Osteoblast (primary cell): ENCODE measurements at regions not wholly inside any gene's neighbourhood (a gene's known extent, or its start where the extent isn't known, plus 50 kb on each side); places are given as distances from the start of the nearest gene placed in this dataset.

Experiments used
- DNase-seq: peaks from one replicate; pipeline ENCODE4 v3.0.0; 2011; ENCODE audit warnings: low spot score, mixed read lengths; ENCODE audit not compliant: insufficient read length; ENCODE audit errors: missing footprints
- H2AFZ ChIP-seq: 2 replicates; pipeline ENCODE4 v1.6.0; 2011; ENCODE audit warnings: mild to moderate bottlenecking, low read length
- H3K27ac ChIP-seq: 2 replicates; pipeline ENCODE4 v1.5.1; 2011; ENCODE audit warnings: mild to moderate bottlenecking, low read depth, low read length, moderate library complexity
- H3K27me3 ChIP-seq: 2 replicates; pipeline ENCODE4 v1.6.0; 2012; ENCODE audit warnings: mild to moderate bottlenecking, control low read depth, inconsistent platforms, low read length, moderate library complexity; ENCODE audit not compliant: insufficient read depth
- H3K36me3 ChIP-seq: 2 replicates; pipeline ENCODE4 v1.5.1; 2011; ENCODE audit warnings: mild to moderate bottlenecking, low read length, control low read depth, moderate library complexity; ENCODE audit not compliant: insufficient read depth
- H3K4me1 ChIP-seq: 2 replicates; pipeline ENCODE4 v1.5.1; 2011; ENCODE audit warnings: mild to moderate bottlenecking, low read length, control low read depth, moderate library complexity; ENCODE audit not compliant: insufficient read depth
- H3K4me2 ChIP-seq: 2 replicates; pipeline ENCODE4 v1.6.0; 2011; ENCODE audit warnings: mild to moderate bottlenecking, low read length; ENCODE audit not compliant: insufficient read depth
- H3K4me3 ChIP-seq: fragments of 200-600 bp; sonication (generic); 3 replicates; pipeline ENCODE4 v1.5.1; 2012; ENCODE audit warnings: mild to moderate bottlenecking, low read length, inconsistent platforms; ENCODE audit not compliant: insufficient read depth
- H3K79me2 ChIP-seq: 2 replicates; pipeline ENCODE4 v1.6.0; 2012; ENCODE audit warnings: mild to moderate bottlenecking, low read length, control low read depth, inconsistent platforms; ENCODE audit not compliant: insufficient read depth
- H3K9me3 ChIP-seq: 2 replicates; pipeline ENCODE4 v1.5.1; 2011; ENCODE audit warnings: low read depth, low read length, control low read depth
- H4K20me1 ChIP-seq: 2 replicates; pipeline ENCODE4 v1.6.0; 2012; ENCODE audit warnings: mild to moderate bottlenecking, low read length, control low read depth; ENCODE audit not compliant: insufficient read depth
- TF ChIP-seq, protein P1 (sequence below): IDR thresholded peaks from 2 replicates; pipeline ENCODE4 v1.5.1; 2011; ENCODE audit warnings: mild to moderate bottlenecking, low read depth, low read length, moderate library complexity; ENCODE audit errors: extremely low read depth

DNA sequence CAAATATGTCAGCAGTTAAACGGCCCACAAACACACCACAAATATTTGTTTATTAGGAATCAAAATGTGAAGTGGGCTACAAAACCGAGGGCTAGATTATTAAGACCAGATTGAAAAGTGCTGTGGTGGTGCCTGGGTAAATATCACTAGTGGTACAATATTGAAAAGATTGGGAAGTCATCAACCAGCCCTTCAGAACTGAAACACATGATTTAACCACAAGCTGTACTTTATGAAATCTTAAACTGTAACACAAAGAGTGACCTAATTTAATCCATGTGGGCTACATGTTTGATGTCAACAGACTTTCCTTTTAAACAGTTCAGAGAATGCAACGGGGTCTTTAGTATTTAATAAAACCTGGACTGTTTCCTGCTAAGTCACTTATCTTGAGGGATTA is 182.3 kb downstream of the SPATA31D1 start:
- Histone ChIP-seq H3K9me3 (no peaks in the 10 kb centered on the region), H4K20me1 (no peaks in the 10 kb centered on the region), H3K4me2 (no peak overlapping the region), H3K36me3 (no peaks in the 10 kb centered on the region), H3K27me3 (no peaks in the 10 kb centered on the region), H3K4me1 (no peaks in the 10 kb centered on the region), H3K79me2 (no peaks in the 10 kb centered on the region), H3K27ac (no peak overlapping the region), H2AFZ (no peak overlapping the region), H3K4me3 (no peak overlapping the region)
- DNase-seq = no peak
- TF ChIP-seq, protein P1, sequence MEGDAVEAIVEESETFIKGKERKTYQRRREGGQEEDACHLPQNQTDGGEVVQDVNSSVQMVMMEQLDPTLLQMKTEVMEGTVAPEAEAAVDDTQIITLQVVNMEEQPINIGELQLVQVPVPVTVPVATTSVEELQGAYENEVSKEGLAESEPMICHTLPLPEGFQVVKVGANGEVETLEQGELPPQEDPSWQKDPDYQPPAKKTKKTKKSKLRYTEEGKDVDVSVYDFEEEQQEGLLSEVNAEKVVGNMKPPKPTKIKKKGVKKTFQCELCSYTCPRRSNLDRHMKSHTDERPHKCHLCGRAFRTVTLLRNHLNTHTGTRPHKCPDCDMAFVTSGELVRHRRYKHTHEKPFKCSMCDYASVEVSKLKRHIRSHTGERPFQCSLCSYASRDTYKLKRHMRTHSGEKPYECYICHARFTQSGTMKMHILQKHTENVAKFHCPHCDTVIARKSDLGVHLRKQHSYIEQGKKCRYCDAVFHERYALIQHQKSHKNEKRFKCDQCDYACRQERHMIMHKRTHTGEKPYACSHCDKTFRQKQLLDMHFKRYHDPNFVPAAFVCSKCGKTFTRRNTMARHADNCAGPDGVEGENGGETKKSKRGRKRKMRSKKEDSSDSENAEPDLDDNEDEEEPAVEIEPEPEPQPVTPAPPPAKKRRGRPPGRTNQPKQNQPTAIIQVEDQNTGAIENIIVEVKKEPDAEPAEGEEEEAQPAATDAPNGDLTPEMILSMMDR = no peak

DNA sequence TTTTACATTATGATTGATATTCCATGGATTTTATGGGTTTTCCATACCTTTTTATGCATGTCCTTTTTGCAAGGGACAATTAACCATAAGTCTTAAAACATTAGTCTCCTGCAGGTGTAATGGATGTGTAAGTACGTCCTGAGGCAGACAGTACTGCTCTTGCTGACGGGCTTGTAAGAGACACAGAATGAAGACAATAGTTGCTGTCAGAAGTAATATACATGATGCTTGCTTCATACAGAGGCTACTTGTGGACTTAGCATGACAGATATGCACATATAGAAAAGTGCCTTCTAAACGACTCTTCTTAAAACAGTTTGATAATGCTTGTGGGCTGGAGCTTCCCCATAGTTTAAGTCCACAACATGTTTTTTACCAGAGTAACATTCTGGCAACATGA is 182.7 kb downstream of the SPATA31D1 start:
- Histone ChIP-seq H2AFZ (no peak overlapping the region), H3K4me2 (no peak overlapping the region), H3K79me2 (no peaks in the 10 kb centered on the region), H4K20me1 (no peaks in the 10 kb centered on the region), H3K36me3 (no peaks in the 10 kb centered on the region), H3K4me1 (no peaks in the 10 kb centered on the region), H3K9me3 (no peaks in the 10 kb centered on the region), H3K4me3 (no peak overlapping the region), H3K27me3 (no peaks in the 10 kb centered on the region), H3K27ac (no peak overlapping the region)
- DNase-seq = no peak
- TF ChIP-seq, protein P1 = no peak

DNA sequence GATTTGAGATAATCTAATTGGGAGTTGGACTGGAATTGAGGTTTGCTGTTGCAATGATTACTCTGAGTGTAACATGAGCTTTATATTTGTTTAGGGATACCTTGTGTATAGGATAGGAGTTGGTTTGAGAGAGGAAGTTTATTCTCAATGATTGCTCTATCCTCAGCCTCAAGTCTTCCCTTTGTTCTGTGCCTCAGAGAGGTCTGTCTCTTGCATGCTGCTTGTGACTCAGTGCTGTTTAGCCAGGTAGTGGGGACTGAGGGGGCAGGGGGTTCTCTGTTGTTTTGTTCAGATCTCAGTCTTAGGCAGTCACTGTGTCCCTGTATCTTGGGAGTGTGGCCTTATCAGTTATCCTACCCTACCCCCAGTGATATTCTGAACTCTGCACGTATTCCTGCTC is 192.1 kb downstream of the SPATA31D1 start:
- Histone ChIP-seq H3K79me2 (no peaks in the 10 kb centered on the region), H3K27ac (no peak overlapping the region), H3K27me3 (no peaks in the 10 kb centered on the region), H3K4me2 (no peak overlapping the region), H3K4me1 (no peaks in the 10 kb centered on the region), H3K4me3 (no peak overlapping the region), H3K9me3 (no peaks in the 10 kb centered on the region), H3K36me3 (no peaks in the 10 kb centered on the region), H2AFZ (no peak overlapping the region), H4K20me1 (no peaks in the 10 kb centered on the region)
- no peak for DNase-seq
- TF ChIP-seq, protein P1 = no peak

DNA sequence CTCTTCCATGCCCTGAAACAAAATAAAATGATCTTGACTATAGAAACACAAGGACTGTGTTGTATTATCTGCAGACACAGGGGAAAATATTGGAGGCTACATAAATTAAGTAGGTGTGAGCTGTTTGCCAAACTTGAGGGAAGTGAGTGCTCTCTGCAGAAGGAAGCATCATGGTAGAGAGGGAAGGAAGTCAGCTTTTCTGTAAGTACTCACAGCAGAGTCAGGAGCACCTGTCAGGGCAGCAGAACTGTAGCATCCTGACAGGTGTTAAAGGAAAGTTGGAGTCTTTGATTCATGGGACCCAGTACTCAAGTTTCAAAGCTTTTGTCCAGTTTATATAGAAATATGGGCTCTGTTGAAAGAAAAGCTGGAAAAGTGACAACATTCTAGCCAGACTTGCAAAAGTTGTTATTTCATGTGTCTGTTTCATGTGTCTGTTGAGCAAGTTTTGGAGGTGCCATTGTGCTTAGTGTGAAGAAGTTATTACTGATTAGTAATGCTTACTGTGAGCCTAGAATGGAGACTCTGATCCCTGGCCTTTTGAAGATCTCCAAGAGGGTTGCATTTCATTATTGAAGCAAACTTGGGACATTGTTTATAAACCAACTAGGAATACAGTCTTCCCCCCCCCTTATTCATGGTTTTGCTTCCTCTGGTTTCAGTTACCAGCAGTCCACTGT is 194.7 kb downstream of the SPATA31D1 start:
- Histone ChIP-seq H3K4me2 (no peak overlapping the region), H3K36me3 (no peaks in the 10 kb centered on the region), H3K27ac (no peak overlapping the region), H3K9me3 (no peaks in the 10 kb centered on the region), H4K20me1 (no peaks in the 10 kb centered on the region), H2AFZ (no peak overlapping the region), H3K4me3 (no peak overlapping the region), H3K27me3 (no peaks in the 10 kb centered on the region), H3K79me2 (no peaks in the 10 kb centered on the region), H3K4me1 (no peaks in the 10 kb centered on the region)
- no peak for DNase-seq
- TF ChIP-seq, protein P1 = no peak
